Neuronal stem cell (in vitro differentiated cells): ENCODE measurements at regions not wholly inside any gene's neighbourhood (a gene's known extent, or its start where the extent isn't known, plus 50 kb on each side); places are given as distances from the start of the nearest gene placed in this dataset.

ENCODE experiments used
- DNase-seq: peaks from one replicate; pipeline ENCODE4 v3.0.0-alpha.2; 2013; ENCODE audit warnings: low spot score
- H2AFZ ChIP-seq: one replicate; pipeline ENCODE4 v1.6.1; 2013; ENCODE audit warnings: mild to moderate bottlenecking, low read length, inconsistent platforms
- H2AK5ac ChIP-seq: 2 replicates; pipeline ENCODE4 v1.6.1; 2013; ENCODE audit warnings: low read depth, mild to moderate bottlenecking, inconsistent platforms, low read length, moderate library complexity, mixed read lengths
- H2BK120ac ChIP-seq: 2 replicates; pipeline ENCODE4 v1.6.1; 2013; ENCODE audit warnings: low read depth, mild to moderate bottlenecking, inconsistent platforms, low read length, moderate library complexity, mixed read lengths
- H2BK12ac ChIP-seq: one replicate; pipeline ENCODE4 v1.6.1; 2013; ENCODE audit warnings: low read length, inconsistent platforms
- H2BK15ac ChIP-seq: 2 replicates; pipeline ENCODE4 v1.6.1; 2013; ENCODE audit warnings: mild to moderate bottlenecking, low read length, inconsistent platforms, mixed read lengths
- H2BK5ac ChIP-seq: one replicate; pipeline ENCODE4 v1.6.1; 2013; ENCODE audit warnings: inconsistent platforms, mild to moderate bottlenecking, low read length, moderate library complexity
- H3K14ac ChIP-seq: one replicate; pipeline ENCODE4 v1.6.1; 2013; ENCODE audit warnings: low read length, inconsistent platforms
- H3K18ac ChIP-seq: 2 replicates; pipeline ENCODE4 v1.6.1; 2013; ENCODE audit warnings: low read length, inconsistent platforms
- H3K23ac ChIP-seq: 2 replicates; pipeline ENCODE4 v1.6.1; 2013; ENCODE audit warnings: low read depth, mild to moderate bottlenecking, mixed read lengths, low read length, inconsistent platforms; ENCODE audit not compliant: poor library complexity
- H3K27ac ChIP-seq: replicated peaks from 3 replicates; pipeline ENCODE4 v1.5.1; 2013; ENCODE audit warnings: low read length, inconsistent platforms
- H3K27me3 ChIP-seq, 3 experiments: 2 replicates each; pipeline ENCODE4 v1.6.1; 2013; ENCODE audit warnings: low read length in 3 of 3, mild to moderate bottlenecking in 2 of 3, inconsistent platforms in 1 of 3, low read depth in 1 of 3, mixed read lengths in 1 of 3, moderate library complexity in 1 of 3; ENCODE audit not compliant: control insufficient read depth in 3 of 3, insufficient read depth in 3 of 3
- H3K36me3 ChIP-seq, 2 donors: replicated peaks in 1 of 2; 2 replicates each; pipeline ENCODE4 v1.6.1; 2013; ENCODE audit warnings: low read length in 2 of 2; ENCODE audit not compliant: control insufficient read depth in 2 of 2, insufficient read depth in 2 of 2
- H3K4ac ChIP-seq: 2 replicates; pipeline ENCODE4 v1.6.1; 2013; ENCODE audit warnings: inconsistent platforms, mild to moderate bottlenecking, low read length, moderate library complexity
- H3K4me1 ChIP-seq, 2 donors: 1 replicate in 1 of 2; 2 replicates in 1 of 2; pipeline ENCODE4 v1.6.1; 2013; ENCODE audit warnings: low read length in 2 of 2, low read depth in 1 of 2; ENCODE audit not compliant: control insufficient read depth in 2 of 2, insufficient read depth in 1 of 2
- H3K4me2 ChIP-seq: one replicate; pipeline ENCODE4 v1.6.1; 2013; ENCODE audit warnings: mild to moderate bottlenecking, low read length, inconsistent platforms; ENCODE audit not compliant: insufficient read depth, poor library complexity, severe bottlenecking
- H3K4me3 ChIP-seq, 2 donors: 2 replicates each; pipeline ENCODE4 v1.5.1; 2013; ENCODE audit warnings: low read length in 2 of 2, mild to moderate bottlenecking in 2 of 2, inconsistent platforms in 1 of 2, moderate library complexity in 1 of 2
- H3K79me1 ChIP-seq: one replicate; pipeline ENCODE4 v1.6.1; 2013; ENCODE audit warnings: low read depth, mild to moderate bottlenecking, inconsistent platforms, low read length, moderate library complexity
- H3K9ac ChIP-seq: one replicate; pipeline ENCODE4 v1.6.1; 2013; ENCODE audit warnings: mild to moderate bottlenecking, low read depth, low read length, inconsistent platforms; ENCODE audit not compliant: poor library complexity
- H3K9me3 ChIP-seq, 2 donors: replicated peaks in 1 of 2; 2 replicates each; pipeline versions ENCODE3 to v1.6.1; 2013; ENCODE audit warnings: low read length in 2 of 2, mild to moderate bottlenecking in 2 of 2, inconsistent platforms in 1 of 2, low read depth in 1 of 2, mixed read lengths in 1 of 2, moderate library complexity in 1 of 2; ENCODE audit not compliant: control insufficient read depth in 2 of 2, insufficient read depth in 1 of 2
- H4K8ac ChIP-seq: one replicate; pipeline ENCODE4 v1.6.1; 2013; ENCODE audit warnings: low read depth, mild to moderate bottlenecking, inconsistent platforms, low read length, moderate library complexity
- H4K91ac ChIP-seq: one replicate; pipeline ENCODE4 v1.6.1; 2013; ENCODE audit warnings: low read length, low read depth, mild to moderate bottlenecking, inconsistent platforms; ENCODE audit not compliant: poor library complexity
- WGBS, 2 donors: extraction: QIAGEN DNeasy Blood & Tissue Kit; methylation state at CpG; one replicate each; pipeline ENCODE4 v1.1.7; 2013; ENCODE audit warnings: missing lambda C conversion rate in 2 of 2, mixed read lengths in 1 of 2; ENCODE audit not compliant: insufficient read length in 2 of 2, insufficient replicate concordance in 1 of 2; ENCODE audit errors: extremely low coverage in 2 of 2; 5-methylcytosine and 5-hydroxymethylcytosine counted together

- H3K27me3 ChIP-seq: no peaks in the 10 kb centered on the region
- H3K36me3 ChIP-seq: no peaks in the 10 kb centered on the region
- no peak for DNase-seq
- H4K91ac ChIP-seq: peak overlapping the region; percentile 25
- no peak overlapping the region for H3K23ac ChIP-seq
- H3K27ac ChIP-seq: no peak overlapping the region
- H3K14ac ChIP-seq: no peak overlapping the region
- H2BK120ac ChIP-seq: peak overlapping the region; percentile 66
- H2BK15ac ChIP-seq: peak overlapping the region; percentile 72
- peaks cover 12 to 21% of the 10 kb centered on the region in 2 donors for H3K4me1 ChIP-seq
- peak overlapping the region; percentile 78 for H2BK5ac ChIP-seq
- H3K9ac ChIP-seq: no peak overlapping the region
- no peaks in the 10 kb centered on the region for H3K9me3 ChIP-seq
- peak overlapping the region; percentile 66 for H3K18ac ChIP-seq
- H3K79me1 ChIP-seq: no peaks in the 10 kb centered on the region
- no peak overlapping the region for H3K4me3 ChIP-seq
- H3K4me2 ChIP-seq: no peak overlapping the region
- no CpG with 5 or more reads among the region's 11 CpGs for WGBS, 2 donors
- H2BK12ac ChIP-seq: peak overlapping the region; percentile 68
- H4K8ac ChIP-seq: no peak overlapping the region
- no peak overlapping the region for H3K4ac ChIP-seq
- no peak overlapping the region for H2AFZ ChIP-seq
- H2AK5ac ChIP-seq: peak overlapping the region; percentile 50
These were observed 84.4 kb downstream of the SDC1 start for GRCh38 chr2:20140321-20141055.

- peaks cover 13 to 21% of the 10 kb centered on the region in 2 donors for H3K4me1 ChIP-seq
- H2AFZ ChIP-seq: peak overlapping the region; percentile 35
- H2BK15ac ChIP-seq: no peak overlapping the region
- no peak overlapping the region for H3K9ac ChIP-seq
- peak overlapping the region; percentile 25 for H2BK5ac ChIP-seq
- WGBS, 2 donors: no CpG with 5 or more reads among the region's 9 CpGs
- H2BK120ac ChIP-seq: no peak overlapping the region
- peak overlapping the region; percentile 12 for H2AK5ac ChIP-seq
- no peak overlapping the region for H4K8ac ChIP-seq
- peak overlapping the region; percentile 88 for H3K18ac ChIP-seq
- no peak overlapping the region for H3K4ac ChIP-seq
- no peaks in the 10 kb centered on the region for H3K79me1 ChIP-seq
- H3K4me2 ChIP-seq: no peak overlapping the region
- H3K14ac ChIP-seq: no peak overlapping the region
- no peak overlapping the region for H3K4me3 ChIP-seq
- DNase-seq: no peak
- H2BK12ac ChIP-seq: no peak overlapping the region
- peaks cover 0 to 5% (median 3%) of the 10 kb centered on the region in 3 experiments for H3K27me3 ChIP-seq
- no peak overlapping the region for H4K91ac ChIP-seq
- no peak overlapping the region for H3K27ac ChIP-seq
- no peaks in the 10 kb centered on the region for H3K9me3 ChIP-seq
- no peaks in the 10 kb centered on the region for H3K36me3 ChIP-seq
- H3K23ac ChIP-seq: no peak overlapping the region
These were observed 85.3 kb downstream of the SDC1 start for GRCh38 chr2:20139407-20140172.

- no peak overlapping the region for H3K23ac ChIP-seq
- H3K4me3 ChIP-seq: no peak overlapping the region
- H3K27me3 ChIP-seq: peaks cover 0 to 11% (median 3%) of the 10 kb centered on the region in 3 experiments
- DNase-seq: no peak
- no CpG with 5 or more reads among the region's 6 CpGs for WGBS, 2 donors
- H3K9me3 ChIP-seq: no peaks in the 10 kb centered on the region
- no peak overlapping the region for H2BK120ac ChIP-seq
- no peak overlapping the region for H3K9ac ChIP-seq
- no peak overlapping the region for H2BK5ac ChIP-seq
- H2AFZ ChIP-seq: no peak overlapping the region
- no peak overlapping the region for H3K4ac ChIP-seq
- H3K36me3 ChIP-seq: no peaks in the 10 kb centered on the region
- H2AK5ac ChIP-seq: no peak overlapping the region
- peaks cover 13 to 21% of the 10 kb centered on the region in 2 donors for H3K4me1 ChIP-seq
- no peak overlapping the region for H4K91ac ChIP-seq
- no peak overlapping the region for H2BK15ac ChIP-seq
- no peak overlapping the region for H2BK12ac ChIP-seq
- no peak overlapping the region for H3K27ac ChIP-seq
- no peak overlapping the region for H3K18ac ChIP-seq
- H3K79me1 ChIP-seq: no peaks in the 10 kb centered on the region
- H3K4me2 ChIP-seq: no peak overlapping the region
- no peak overlapping the region for H4K8ac ChIP-seq
- no peak overlapping the region for H3K14ac ChIP-seq
These were observed 86.2 kb downstream of the SDC1 start for GRCh38 chr2:20138696-20139095.

GRCh38 chr2:20137884-20138283, 86.5 kb upstream of the LAPTM4A start:
- no CpG with 5 or more reads among the region's 8 CpGs for WGBS, 2 donors
- no peak overlapping the region for H2BK15ac ChIP-seq
- H3K79me1 ChIP-seq: no peaks in the 10 kb centered on the region
- no peak overlapping the region for H3K23ac ChIP-seq
- H3K4me3 ChIP-seq: no peak overlapping the region
- H2AK5ac ChIP-seq: peak overlapping the region; percentile 46
- H2AFZ ChIP-seq: no peak overlapping the region
- H4K91ac ChIP-seq: no peak overlapping the region
- H3K27me3 ChIP-seq: peaks cover 0 to 16% (median 3%) of the 10 kb centered on the region in 3 experiments
- H4K8ac ChIP-seq: no peak overlapping the region
- no peak overlapping the region for H3K27ac ChIP-seq
- no peaks in the 10 kb centered on the region for H3K9me3 ChIP-seq
- peaks cover 15 to 21% of the 10 kb centered on the region in 2 donors for H3K4me1 ChIP-seq
- DNase-seq: no peak
- no peak overlapping the region for H3K18ac ChIP-seq
- H2BK120ac ChIP-seq: no peak overlapping the region
- no peak overlapping the region for H3K4ac ChIP-seq
- no peak overlapping the region for H3K4me2 ChIP-seq
- H2BK12ac ChIP-seq: no peak overlapping the region
- H3K36me3 ChIP-seq: no peaks in the 10 kb centered on the region
- H3K14ac ChIP-seq: no peak overlapping the region
- no peak overlapping the region for H3K9ac ChIP-seq
- no peak overlapping the region for H2BK5ac ChIP-seq
